H9 (cell line): ENCODE measurements at regions not wholly inside any gene's neighbourhood (a gene's known extent, or its start where the extent isn't known, plus 50 kb on each side); places are given as distances from the start of the nearest gene placed in this dataset.

Experiments
- DNase-seq: peaks from one replicate; pipeline ENCODE4 v3.0.0-alpha.2; 2017
- H2AFZ ChIP-seq: one replicate; pipeline ENCODE4 v1.6.1; 2013; ENCODE audit warnings: mild to moderate bottlenecking, low read length, control low read depth, moderate library complexity
- H2AK5ac ChIP-seq: 2 replicates; pipeline ENCODE4 v1.6.1; 2013; ENCODE audit warnings: low read length, control low read depth, mixed read lengths; ENCODE audit not compliant: insufficient read length
- H2BK120ac ChIP-seq: one replicate; pipeline ENCODE4 v1.6.1; 2013; ENCODE audit warnings: low read depth, mild to moderate bottlenecking, low read length, control low read depth, inconsistent platforms; ENCODE audit not compliant: poor library complexity, severe bottlenecking
- H2BK12ac ChIP-seq: 2 replicates; pipeline ENCODE4 v1.6.1; 2013; ENCODE audit warnings: low read length, control low read depth, mixed read lengths, low read depth; ENCODE audit not compliant: insufficient read length
- H2BK15ac ChIP-seq: 2 replicates; pipeline ENCODE4 v1.6.1; 2013; ENCODE audit warnings: low read depth, low read length, control low read depth
- H2BK20ac ChIP-seq: one replicate; pipeline ENCODE4 v1.6.1; 2013; ENCODE audit warnings: low read depth, mild to moderate bottlenecking, low read length, control low read depth, inconsistent platforms; ENCODE audit not compliant: poor library complexity, severe bottlenecking
- H2BK5ac ChIP-seq: 2 replicates; pipeline ENCODE4 v1.6.1; 2013; ENCODE audit warnings: low read length, control low read depth, mixed read lengths; ENCODE audit not compliant: insufficient read length
- H3K14ac ChIP-seq: 2 replicates; pipeline ENCODE4 v1.6.1; 2013; ENCODE audit warnings: low read length, control low read depth; ENCODE audit not compliant: insufficient read depth
- H3K18ac ChIP-seq: 2 replicates; pipeline ENCODE4 v1.6.1; 2013; ENCODE audit warnings: low read depth, mild to moderate bottlenecking, mixed read lengths, low read length, control low read depth; ENCODE audit not compliant: insufficient read length
- H3K23ac ChIP-seq: 2 replicates; pipeline ENCODE4 v1.6.1; 2013; ENCODE audit warnings: low read length, control low read depth, mixed read lengths, low read depth; ENCODE audit not compliant: insufficient read length
- H3K23me2 ChIP-seq: 2 replicates; pipeline ENCODE4 v1.6.1; 2013; ENCODE audit warnings: low read depth, mild to moderate bottlenecking, mixed read lengths, low read length, control low read depth; ENCODE audit not compliant: insufficient read length, poor library complexity, severe bottlenecking
- H3K27ac ChIP-seq: 2 replicates; pipeline ENCODE4 v1.5.1; 2013; ENCODE audit warnings: low read length, control low read depth, mixed read lengths, low read depth; ENCODE audit not compliant: insufficient read length
- H3K27me3 ChIP-seq: 2 replicates; pipeline ENCODE4 v1.6.1; 2013; ENCODE audit warnings: low read length, control low read depth, inconsistent platforms; ENCODE audit not compliant: insufficient read depth
- H3K4ac ChIP-seq: 2 replicates; pipeline ENCODE4 v1.6.1; 2013; ENCODE audit warnings: low read depth, mild to moderate bottlenecking, control low read depth, inconsistent platforms, low read length, moderate library complexity
- H3K4me1 ChIP-seq: 2 replicates; pipeline ENCODE4 v1.6.1; 2013; ENCODE audit warnings: low read length, control low read depth, inconsistent platforms; ENCODE audit not compliant: insufficient read depth
- H3K4me2 ChIP-seq: 2 replicates; pipeline ENCODE4 v1.6.1; 2013; ENCODE audit warnings: low read length, control low read depth, mixed read lengths; ENCODE audit not compliant: insufficient read length, insufficient read depth
- H3K56ac ChIP-seq: 2 replicates; pipeline ENCODE4 v1.6.1; 2013; ENCODE audit warnings: low read depth, mild to moderate bottlenecking, mixed read lengths, low read length, control low read depth; ENCODE audit not compliant: insufficient read length
- H3K79me1 ChIP-seq: 2 replicates; pipeline ENCODE4 v1.6.1; 2013; ENCODE audit warnings: low read depth, mild to moderate bottlenecking, moderate library complexity, low read length, control low read depth, inconsistent platforms; ENCODE audit not compliant: insufficient read depth, poor library complexity, severe bottlenecking
- H3K79me2 ChIP-seq: 2 replicates; pipeline ENCODE4 v1.6.1; 2013; ENCODE audit warnings: low read length, control low read depth, inconsistent platforms; ENCODE audit not compliant: insufficient read depth
- H3K9ac ChIP-seq: 2 replicates; pipeline ENCODE4 v1.6.1; 2013; ENCODE audit warnings: low read length, control low read depth, mixed read lengths; ENCODE audit not compliant: insufficient read length; ENCODE audit errors: extremely low read depth
- H3K9me3 ChIP-seq: one replicate; pipeline ENCODE4 v1.6.1; 2013; ENCODE audit warnings: low read depth, low read length, inconsistent platforms; ENCODE audit not compliant: control insufficient read depth
- H3T11ph ChIP-seq: one replicate; pipeline ENCODE4 v1.6.1; 2013; ENCODE audit warnings: mild to moderate bottlenecking, low read length, control low read depth, inconsistent platforms
- H4K20me1 ChIP-seq: one replicate; pipeline ENCODE4 v1.6.1; 2013; ENCODE audit not compliant: control insufficient read depth, insufficient read length, insufficient read depth
- H4K5ac ChIP-seq: 2 replicates; pipeline ENCODE4 v1.6.1; 2013; ENCODE audit warnings: low read depth, mild to moderate bottlenecking, mixed read lengths, low read length, control low read depth; ENCODE audit not compliant: insufficient read length
- H4K8ac ChIP-seq: replicated peaks from 2 replicates; pipeline ENCODE4 v1.6.1; 2013; ENCODE audit warnings: low read length, control low read depth, mixed read lengths, low read depth; ENCODE audit not compliant: insufficient read length
- H4K91ac ChIP-seq: 2 replicates; pipeline ENCODE4 v1.6.1; 2013; ENCODE audit warnings: low read depth, mild to moderate bottlenecking, moderate library complexity, mixed read lengths, low read length, control low read depth; ENCODE audit not compliant: insufficient read length
- H3K27ac Mint-ChIP-seq, 3 experiments: 2 replicates in 2 of 3; 3 replicates in 1 of 3; pipeline ENCODE4 v1.8.0; 2020 to 2021; ENCODE audit warnings: mixed read lengths in 3 of 3, mild to moderate bottlenecking in 1 of 3, moderate library complexity in 1 of 3
- H3K27me3 Mint-ChIP-seq: 2 replicates; pipeline ENCODE4 v1.8.0; 2021; ENCODE audit warnings: low read depth, mild to moderate bottlenecking, moderate library complexity, mixed read lengths
- H3K36me3 Mint-ChIP-seq, 3 experiments: 2 replicates in 2 of 3; 3 replicates in 1 of 3; pipeline ENCODE4 v1.8.0; 2020 to 2021; ENCODE audit warnings: low read depth in 3 of 3, mixed read lengths in 3 of 3; ENCODE audit not compliant: insufficient read depth in 1 of 3
- H3K4me1 Mint-ChIP-seq, 2 experiments: 2 replicates each; pipeline ENCODE4 v1.8.0; 2020; ENCODE audit warnings: mixed read lengths in 2 of 2
- H3K4me3 Mint-ChIP-seq, 2 experiments: 2 replicates in 1 of 2; 3 replicates in 1 of 2; pipeline ENCODE4 v1.8.0; 2020 to 2021; ENCODE audit warnings: mild to moderate bottlenecking in 2 of 2, mixed read lengths in 2 of 2, moderate library complexity in 1 of 2
- H3K9me3 Mint-ChIP-seq, 2 experiments: 2 replicates in 1 of 2; 3 replicates in 1 of 2; pipeline ENCODE4 v1.8.0; 2020; ENCODE audit warnings: mild to moderate bottlenecking in 2 of 2, mixed read lengths in 2 of 2, moderate library complexity in 1 of 2
- CTCF ChIP-seq: fragments of 200-600 bp; sonication (generic); conservative IDR thresholded peaks from 3 replicates; pipeline ENCODE4 v1.8.0; 2021; ENCODE audit warnings: antibody characterized with exemption, mild to moderate bottlenecking
- WGBS: extraction: QIAGEN DNeasy Blood & Tissue Kit; methylation state at CpG from one replicate; pipeline ENCODE4 v1.1.7; 2013; ENCODE audit warnings: missing lambda C conversion rate, low lambda C conversion rate, mixed read lengths; ENCODE audit not compliant: insufficient read length; ENCODE audit errors: extremely low coverage; 5-methylcytosine and 5-hydroxymethylcytosine counted together

DNA sequence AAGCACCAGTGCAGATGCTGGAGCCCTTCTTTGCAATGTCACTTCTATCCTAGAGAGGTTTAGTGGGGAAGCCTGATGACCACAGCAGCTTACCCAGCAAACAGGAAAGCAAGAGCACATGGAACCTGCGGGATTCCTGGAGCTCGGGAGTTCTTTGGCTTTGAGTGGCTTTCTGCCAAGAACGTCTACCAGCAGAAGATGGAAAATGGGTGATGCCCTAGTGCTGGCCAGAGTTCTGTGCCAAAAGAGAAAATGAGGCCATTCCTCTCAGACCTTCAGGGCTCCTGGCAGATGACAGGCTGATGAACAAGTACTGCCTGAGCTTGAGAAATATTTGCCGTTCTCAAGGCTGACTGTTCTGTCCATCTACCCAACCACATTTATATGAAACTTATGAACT is 332.1 kb upstream of the CCL2 start:
- peaks cover 7% of the 10 kb centered on the region; the same call in 1 of the 2 replicates for H3K27me3 Mint-ChIP-seq
- H3K9me3 Mint-ChIP-seq = no peaks in the 10 kb centered on the region
- Histone ChIP-seq H3K14ac (no peak overlapping the region), H3K4ac (no peak overlapping the region), H3K56ac (no peak overlapping the region), H2BK15ac (no peak overlapping the region), H3K18ac (no peak overlapping the region), H3T11ph (no peak overlapping the region), H3K23ac (no peak overlapping the region), H2AFZ (no peak overlapping the region), H3K79me2 (no peaks in the 10 kb centered on the region), H3K23me2 (no peaks in the 10 kb centered on the region), H2BK12ac (no peak overlapping the region), H4K20me1 (peaks cover 3% of the 10 kb centered on the region), H2BK120ac (no peak overlapping the region), H2AK5ac (no peak overlapping the region), H4K91ac (no peak overlapping the region), H2BK5ac (no peak overlapping the region), H3K9ac (no peak overlapping the region), H3K79me1 (no peaks in the 10 kb centered on the region), H2BK20ac (no peak overlapping the region), H3K27ac (no peak overlapping the region), H3K4me2 (no peak overlapping the region), H3K9me3 (no peaks in the 10 kb centered on the region), H4K5ac (no peak overlapping the region), H3K4me1 (no peaks in the 10 kb centered on the region; the same call in 1 of the 2 replicates), H3K27me3 (no peaks in the 10 kb centered on the region), H4K8ac (no peak overlapping the region)
- WGBS = no CpG with 5 or more reads among the region's 4 CpGs
- H3K4me3 Mint-ChIP-seq = no peak overlapping the region
- H3K4me1 Mint-ChIP-seq = peaks cover 11% of the 10 kb centered on the region in 2 experiments
- TF ChIP-seq CTCF = no peak
- no peaks in the 10 kb centered on the region for H3K36me3 Mint-ChIP-seq
- H3K27ac Mint-ChIP-seq = no peak overlapping the region; a peak in 1 of 7 replicates
- no peak for DNase-seq
